ENCODE measurements at regions not wholly inside any gene's neighbourhood (a gene's known extent, or its start where the extent isn't known, plus 50 kb on each side); places are given as distances from the start of the nearest gene placed in this dataset.

GRCh38 chr20:57834306-57835073, 124.7 kb upstream of the PMEPA1 start (continued):
- TF ChIP-seq GABPA (IDR thresholded peaks at IDR 0.05; ENCODE audit: low read depth), result no peak
- TF ChIP-seq SMC3 (IDR thresholded peaks at IDR 0.05; ENCODE audit: borderline replicate concordance, low read length), result no peak
- TF ChIP-seq CEBPB (IDR thresholded peaks at IDR 0.05; ENCODE audit: borderline replicate concordance in 1 of 2, low read depth in 2 of 2, low read length in 2 of 2), result no peak
- no peak for TF ChIP-seq RB1 (IDR thresholded peaks at IDR 0.05; ENCODE audit: borderline replicate concordance)
- no peak for TF ChIP-seq POU2F2 (IDR thresholded peaks at IDR 0.05; ENCODE audit: borderline replicate concordance, low read depth, low read length)
- no peak for TF ChIP-seq FOS (IDR thresholded peaks at IDR 0.05; ENCODE audit: borderline replicate concordance, extremely low read depth, insufficient read length)
- TF ChIP-seq BRCA1 (IDR thresholded peaks at IDR 0.05; ENCODE audit: low read depth, low read length), result no peak

GRCh38 chr20:57831993-57832585, 122.3 kb upstream of the PMEPA1 start:
- in situ Hi-C loops (cut with MboI), result no loop called here
- 44% methylated on average over 8 of the region's 8 CpGs for WGBS (ENCODE audit: insufficient coverage, insufficient replicate concordance, low lambda C conversion rate, missing lambda C conversion rate)
- ChIA-PET SMC1A (ENCODE audit: uncharacterized antibody, unreplicated experiment) (no interaction called here), POLR2A (no interaction called here), RAD21 (ENCODE audit: unreplicated experiment) (no interaction called here), CTCF (no interaction called here)
- intact Hi-C loops (cut with micrococcal nuclease; ENCODE audit: unreplicated experiment), result no loop called here
- Histone ChIP-seq H2AFZ (ENCODE audit: control insufficient read depth, low read depth, low read length) (no peak overlapping the region), H3K36me3 (ENCODE audit: control insufficient read depth in 2 of 2, insufficient read depth in 2 of 2, low read length in 1 of 2) (no peaks in the 10 kb centered on the region), H3K4me1 (ENCODE audit: control insufficient read depth, insufficient read depth, low read length) (no peaks in the 10 kb centered on the region), H3K27me3 (replicated peaks in 1 of 2; ENCODE audit: control insufficient read depth in 2 of 2, insufficient read depth in 2 of 2, low read length in 1 of 2) (peaks cover 4 to 5% of the 10 kb centered on the region in 2 experiments; a peak in 3 of 4 replicates), H3K4me2 (ENCODE audit: control insufficient read depth, insufficient read depth) (no peak overlapping the region), H3K9me3 (replicated peaks; ENCODE audit: control insufficient read depth, insufficient read depth, low read length) (no peaks in the 10 kb centered on the region), H4K20me1 (ENCODE audit: control insufficient read depth, insufficient read depth) (no peaks in the 10 kb centered on the region; the same call in 1 of the 2 replicates), H3K27ac (ENCODE audit: control insufficient read depth, insufficient read depth) (no peak overlapping the region), H3K9ac (ENCODE audit: control insufficient read depth, insufficient read depth, low read length) (no peak overlapping the region), H3K79me2 (ENCODE audit: control insufficient read depth, insufficient read depth, low read length) (no peaks in the 10 kb centered on the region), H3K4me3 (no peak overlapping the region)
- ATAC-seq, result no peak
- BruUV-seq (replicated peaks), result no TSS peak
- no peak for DNase-seq (ENCODE audit: low read depth, low spot score)
- TF ChIP-seq GABPA (IDR thresholded peaks at IDR 0.05; ENCODE audit: low read depth), result no peak
- TF ChIP-seq JUNB (IDR thresholded peaks at IDR 0.05), result no peak
- TF ChIP-seq BCL11A (IDR thresholded peaks at IDR 0.05; ENCODE audit: low read depth, low read length), result no peak
- no peak for TF ChIP-seq HCFC1 (IDR thresholded peaks at IDR 0.05; ENCODE audit: low read length)
- no peak for TF ChIP-seq HDGF (IDR thresholded peaks at IDR 0.05)
- no peak for TF ChIP-seq CUX1 (IDR thresholded peaks at IDR 0.05; ENCODE audit: insufficient replicate concordance, low read depth, low read length)
- TF ChIP-seq KDM1A (IDR thresholded peaks at IDR 0.05; ENCODE audit: borderline replicate concordance), result no peak
- no peak for FAIRE-seq

All from GM12878 (cell line).